ENCODE measurements at regions not wholly inside any gene's neighbourhood (a gene's known extent, or its start where the extent isn't known, plus 50 kb on each side); places are given as distances from the start of the nearest gene placed in this dataset.

DNA sequence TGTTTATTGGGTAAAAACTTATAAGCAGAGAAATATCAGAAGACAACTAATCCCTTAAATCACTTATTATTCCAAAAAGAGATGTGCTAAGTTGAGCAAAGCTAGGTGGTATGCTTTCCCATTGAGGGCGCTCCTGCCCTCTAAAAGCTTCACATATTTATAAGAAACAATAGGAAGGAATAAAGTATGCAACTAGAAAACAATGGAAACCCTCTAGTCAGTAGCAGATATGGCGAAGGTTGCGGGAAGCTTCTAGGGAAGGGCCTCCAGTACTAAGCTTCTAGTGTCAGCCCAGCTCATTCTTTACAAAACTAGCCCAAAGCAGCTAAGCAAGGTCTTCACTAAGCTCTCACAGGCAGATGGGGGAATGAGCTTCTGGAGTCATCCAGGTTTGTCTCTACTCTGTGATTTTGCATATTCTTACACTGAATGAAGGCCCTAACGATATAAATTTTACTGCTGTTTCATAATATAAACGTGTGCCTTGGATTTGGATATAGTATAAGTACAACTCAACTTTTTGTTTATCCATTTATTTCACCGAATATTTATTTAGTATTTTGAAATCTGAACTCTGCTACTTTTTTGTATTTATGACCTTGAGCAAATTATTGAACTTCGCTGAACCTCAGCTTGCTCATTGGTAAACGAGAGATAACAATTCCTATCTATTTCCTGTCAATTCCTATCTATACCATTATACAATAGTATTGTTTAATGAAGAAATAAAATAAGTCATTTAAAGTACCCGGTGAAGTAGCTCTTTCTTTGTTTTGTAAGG lies 571.4 kb downstream of the ELAVL2 start:
- no peak for TF ChIP-seq CTCF (conservative IDR thresholded peaks at IDR 0.05; ENCODE audit: low read depth, low read length)
- no peak overlapping the region for H3K4me3 ChIP-seq (ENCODE audit: low read depth, low read length)

DNA sequence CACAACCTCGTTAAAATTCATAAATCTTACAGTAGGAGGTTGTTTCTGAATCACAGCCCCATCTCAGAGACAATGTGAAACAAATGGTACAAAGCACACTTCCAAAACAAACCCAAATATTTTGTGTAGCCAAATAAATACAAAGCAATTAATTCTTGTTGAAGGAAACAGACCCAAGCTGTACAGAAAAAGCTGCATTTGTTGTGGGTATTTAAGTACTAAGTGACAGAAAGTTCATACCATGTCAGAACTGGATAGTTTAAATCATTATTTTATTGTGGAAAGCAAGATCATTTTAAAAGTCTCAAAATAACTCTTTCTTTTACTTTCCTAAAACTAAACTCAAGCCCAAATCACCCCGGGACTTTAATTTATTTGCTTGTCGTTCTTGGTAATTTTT lies 570.7 kb downstream of the ELAVL2 start:
- DNase-seq (ENCODE audit: low read depth) = no peak
- no peak overlapping the region for H3K4me3 ChIP-seq (ENCODE audit: low read depth, low read length)
- TF ChIP-seq CTCF (conservative IDR thresholded peaks at IDR 0.05; ENCODE audit: low read depth, low read length) = no peak

More for the DNA sequence above, 571.4 kb downstream of the ELAVL2 start:
- no peak for DNase-seq (ENCODE audit: low read depth)

GRCh38 chr9:23258569-23258968 lies 567.5 kb downstream of the ELAVL2 start:
- no peak for TF ChIP-seq CTCF (conservative IDR thresholded peaks at IDR 0.05; ENCODE audit: low read depth, low read length)
- DNase-seq (ENCODE audit: low read depth) = no peak
- no peak overlapping the region for H3K4me3 ChIP-seq (ENCODE audit: low read depth, low read length)

- no peak for DNase-seq (ENCODE audit: low read depth)
- no peak overlapping the region for H3K4me3 ChIP-seq (ENCODE audit: low read depth, low read length)
- no peak for TF ChIP-seq CTCF (conservative IDR thresholded peaks at IDR 0.05; ENCODE audit: low read depth, low read length)
Measured at GRCh38 chr9:23278561-23278960, 547.5 kb downstream of the ELAVL2 start.

- TF ChIP-seq CTCF (conservative IDR thresholded peaks at IDR 0.05; ENCODE audit: low read depth, low read length) = no peak
- no peak for DNase-seq (ENCODE audit: low read depth)
- no peak overlapping the region for H3K4me3 ChIP-seq (ENCODE audit: low read depth, low read length)
Measured at GRCh38 chr9:23287390-23287789, 538.6 kb downstream of the ELAVL2 start.

DNA sequence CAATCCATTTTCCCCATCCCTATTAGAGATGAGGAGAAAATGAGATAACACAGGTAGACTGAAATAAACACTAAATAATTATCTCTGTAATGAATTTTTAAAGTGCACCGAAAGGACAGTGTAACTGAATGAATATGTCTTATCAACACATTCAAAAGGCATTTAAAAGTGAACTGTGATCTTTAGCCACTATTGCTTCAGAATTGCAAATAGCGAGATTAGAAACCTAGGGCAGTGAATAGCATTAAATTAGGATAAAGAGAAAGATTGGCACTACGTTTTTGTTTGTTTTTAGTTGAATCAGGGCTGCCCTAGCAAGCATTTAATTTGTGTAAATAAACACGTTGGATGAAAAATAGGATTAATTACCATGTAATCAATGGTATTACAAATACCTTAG lies 537.5 kb downstream of the ELAVL2 start:
- H3K4me3 ChIP-seq (ENCODE audit: low read depth, low read length) = no peak overlapping the region
- no peak for TF ChIP-seq CTCF (conservative IDR thresholded peaks at IDR 0.05; ENCODE audit: low read depth, low read length)
- DNase-seq (ENCODE audit: low read depth) = no peak

DNA sequence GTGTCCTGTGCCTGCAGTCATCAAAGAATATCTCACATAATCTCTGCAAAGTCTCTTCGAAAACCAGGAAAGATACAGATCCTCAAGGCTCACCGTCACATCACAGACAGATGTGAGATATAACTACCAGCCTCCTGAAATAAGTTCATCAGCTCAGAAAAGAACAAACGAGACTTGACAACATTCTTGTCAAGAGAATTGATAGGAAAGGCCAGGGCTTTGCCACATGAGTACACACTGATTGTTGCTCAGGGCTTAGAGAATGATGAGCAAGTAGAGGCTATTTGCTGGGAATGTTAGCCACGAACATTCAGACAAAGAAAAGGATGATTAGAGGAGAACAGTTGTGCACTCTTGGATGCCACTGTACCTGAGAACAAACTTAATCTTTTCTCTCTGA lies 535.1 kb downstream of the ELAVL2 start:
- TF ChIP-seq CTCF (conservative IDR thresholded peaks at IDR 0.05; ENCODE audit: low read depth, low read length) = no peak
- no peak overlapping the region for H3K4me3 ChIP-seq (ENCODE audit: low read depth, low read length)
- DNase-seq (ENCODE audit: low read depth) = no peak
